MCF 10A (cell line): ENCODE measurements at regions not wholly inside any gene's neighbourhood (a gene's known extent, or its start where the extent isn't known, plus 50 kb on each side); places are given as distances from the start of the nearest gene placed in this dataset.

Experiments used
- BruUV-seq: library from RNA; stranded (reverse); fragments of 400-500 nt; replicated peaks from 2 replicates; lab custom pipeline; 2021; lab: Mats Ljungman, UMichigan
- CTCF ChIA-PET: fragments of 300-600 bp; sonication (Branson Sonifier 250); formaldehyde crosslinking; extraction: SDS; loops from one replicate; lab custom pipeline; 2021; ENCODE audit warnings: antibody characterized with exemption, inconsistent platforms; lab: Yijun Ruan, JAX
- POLR2A ChIA-PET: fragments of 300-600, 350-650 bp; sonication (Branson Sonifier 250); formaldehyde crosslinking; extraction: SDS; loops from one replicate; lab custom pipeline; 2020; ENCODE audit warnings: antibody characterized with exemption, inconsistent platforms; lab: Yijun Ruan, JAX
- DNase-seq: peaks from one replicate; pipeline ENCODE4 v3.0.0-alpha.2; 2018; ENCODE audit not compliant: unreplicated experiment
- H3K27ac Mint-ChIP-seq: one replicate; pipeline ENCODE4 v1.8.0; 2022; ENCODE audit warnings: mild to moderate bottlenecking, low read depth, mixed read lengths; ENCODE audit not compliant: unreplicated experiment
- H3K27me3 Mint-ChIP-seq: one replicate; pipeline ENCODE4 v1.8.0; 2022; ENCODE audit warnings: mixed read lengths; ENCODE audit not compliant: insufficient read depth, unreplicated experiment
- H3K36me3 Mint-ChIP-seq: one replicate; pipeline ENCODE4 v1.8.0; 2022; ENCODE audit warnings: mild to moderate bottlenecking, moderate library complexity, mixed read lengths; ENCODE audit not compliant: insufficient read depth, unreplicated experiment
- H3K4me1 Mint-ChIP-seq: one replicate; pipeline ENCODE4 v1.8.0; 2022; ENCODE audit warnings: mixed read lengths; ENCODE audit not compliant: insufficient read depth, unreplicated experiment
- H3K4me3 Mint-ChIP-seq: one replicate; pipeline ENCODE4 v1.8.0; 2022; ENCODE audit warnings: mild to moderate bottlenecking, moderate library complexity, mixed read lengths; ENCODE audit not compliant: unreplicated experiment
- H3K9me3 Mint-ChIP-seq: one replicate; pipeline ENCODE4 v1.8.0; 2022; ENCODE audit warnings: mixed read lengths; ENCODE audit not compliant: unreplicated experiment
- CTCF ChIP-seq: fragments of 200-600 bp; IDR thresholded peaks from one replicate; pipeline ENCODE4 v1.8.0; 2022; ENCODE audit warnings: antibody characterized with exemption, mild to moderate bottlenecking; ENCODE audit not compliant: unreplicated experiment
- intact Hi-C: fragments of 100-400 bp; cut with micrococcal nuclease; formaldehyde crosslinking; loops from 2 replicates; pipeline ENCODE4 v1.14.1; 2022

DNA sequence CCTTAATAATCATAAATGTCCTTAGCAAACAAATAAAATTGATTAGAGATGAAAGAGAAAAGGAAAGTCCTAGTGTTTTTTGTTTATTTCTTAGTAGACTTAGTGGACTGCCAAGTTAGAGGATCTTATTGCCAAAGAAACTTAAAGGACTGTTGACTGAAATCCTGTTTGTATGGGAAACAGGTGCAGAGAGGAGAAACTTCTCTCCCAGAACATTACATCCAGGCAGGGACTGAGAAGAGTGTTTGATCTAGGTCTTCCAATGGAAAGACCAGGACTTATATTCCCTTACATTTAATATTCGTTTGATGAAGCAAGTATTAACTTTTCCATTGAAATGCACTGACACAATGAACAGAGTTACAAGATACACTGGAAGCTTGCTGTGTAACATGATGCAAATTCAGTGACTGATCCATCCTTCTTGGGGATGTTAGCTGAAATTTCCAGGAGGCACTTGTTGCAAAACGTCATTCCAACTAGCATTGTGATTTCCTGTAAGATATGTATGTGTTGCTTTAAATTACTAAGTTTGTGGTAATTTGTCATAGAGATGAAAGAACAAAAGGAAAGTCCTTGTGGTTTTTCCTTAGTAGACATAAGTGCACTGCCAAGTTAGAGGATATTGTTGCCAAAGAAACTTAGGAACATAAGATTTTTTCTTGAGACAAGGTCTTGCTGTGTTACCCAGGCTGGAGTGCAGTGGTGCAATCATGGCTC lies 505.6 kb downstream of the STIM2 start:
- peaks cover 1% of the 10 kb centered on the region for H3K4me1 Mint-ChIP-seq
- ChIA-PET CTCF (no interaction called here), POLR2A (no interaction called here)
- H3K27ac Mint-ChIP-seq = peak overlapping the region; percentile 23
- no peaks in the 10 kb centered on the region for H3K9me3 Mint-ChIP-seq
- BruUV-seq = no TSS peak
- no peaks in the 10 kb centered on the region for H3K36me3 Mint-ChIP-seq
- intact Hi-C loops = no loop called here
- no peak for TF ChIP-seq CTCF
- H3K4me3 Mint-ChIP-seq = no peak overlapping the region
- DNase-seq = peak; percentile 79
- H3K27me3 Mint-ChIP-seq = no peaks in the 10 kb centered on the region

- CTCF ChIA-PET = no interaction called here
- no peaks in the 10 kb centered on the region for H3K4me1 Mint-ChIP-seq
- no peak overlapping the region for H3K27ac Mint-ChIP-seq
- DNase-seq = no peak
- no peaks in the 10 kb centered on the region for H3K9me3 Mint-ChIP-seq
- POLR2A ChIA-PET = no interaction called here
- H3K27me3 Mint-ChIP-seq = no peaks in the 10 kb centered on the region
- no TSS peak for BruUV-seq
- no peak overlapping the region for H3K4me3 Mint-ChIP-seq
- intact Hi-C loops = no loop called here
- no peak for TF ChIP-seq CTCF
- no peaks in the 10 kb centered on the region for H3K36me3 Mint-ChIP-seq
Observed at GRCh38 chr4:27368781-27369180, 508.1 kb downstream of the STIM2 start.

DNA sequence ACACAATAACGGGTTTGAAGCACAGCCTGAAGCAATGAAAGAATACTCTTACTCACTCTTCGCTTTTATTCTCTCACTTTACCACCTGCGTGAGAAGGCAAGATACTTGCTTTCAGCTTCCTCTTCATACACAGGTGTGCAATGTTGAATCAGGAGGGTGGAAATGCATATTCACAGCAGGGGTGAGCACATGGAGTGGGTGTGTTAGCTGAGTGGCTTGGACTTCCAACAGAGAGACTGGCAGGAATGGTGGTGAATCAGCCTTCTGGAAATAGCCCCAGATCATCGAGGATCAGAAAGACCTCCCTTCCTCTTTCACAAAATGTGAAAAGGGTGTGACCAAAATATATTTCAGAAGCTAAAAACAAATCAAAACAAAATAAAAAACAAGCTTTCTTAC lies 521.2 kb downstream of the STIM2 start:
- POLR2A ChIA-PET = no interaction called here
- CTCF ChIA-PET = interaction anchor here (0.6 to 1.2 kb wide), 2 partner anchors 24 to 276 kb away, joined by 3 read pairs; no protein-coding TSS in a partner anchor
- H3K27ac Mint-ChIP-seq = no peak overlapping the region
- no peaks in the 10 kb centered on the region for H3K27me3 Mint-ChIP-seq
- intact Hi-C loops = no loop called here
- no peak overlapping the region for H3K4me3 Mint-ChIP-seq
- no peaks in the 10 kb centered on the region for H3K36me3 Mint-ChIP-seq
- H3K4me1 Mint-ChIP-seq = peaks cover 10% of the 10 kb centered on the region
- no peaks in the 10 kb centered on the region for H3K9me3 Mint-ChIP-seq
- peak; percentile 69 for DNase-seq
- BruUV-seq = no TSS peak
- no peak for TF ChIP-seq CTCF

DNA sequence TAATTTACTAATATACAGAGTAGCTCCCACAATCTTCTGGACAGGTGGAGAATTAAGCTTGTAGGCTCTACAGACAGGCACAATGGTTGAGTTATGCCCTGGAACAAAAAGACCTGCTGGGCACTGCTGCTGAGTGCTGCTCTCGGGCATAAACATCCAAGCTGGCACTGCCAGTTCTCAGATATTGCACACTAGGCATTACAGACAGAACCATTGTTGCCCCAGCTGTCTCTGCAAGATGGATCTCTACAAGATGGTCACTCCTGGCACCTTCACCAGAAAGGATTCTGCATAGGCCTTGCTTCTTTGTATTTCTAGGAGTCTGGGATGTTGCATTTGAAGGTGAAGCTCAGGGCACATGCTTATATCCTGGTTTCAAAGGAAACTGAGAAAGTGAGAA lies 527.1 kb downstream of the STIM2 start:
- H3K36me3 Mint-ChIP-seq = no peaks in the 10 kb centered on the region
- H3K9me3 Mint-ChIP-seq = no peaks in the 10 kb centered on the region
- H3K27ac Mint-ChIP-seq = no peak overlapping the region
- DNase-seq = no peak
- intact Hi-C loops = no loop called here
- H3K27me3 Mint-ChIP-seq = no peaks in the 10 kb centered on the region
- H3K4me3 Mint-ChIP-seq = no peak overlapping the region
- no TSS peak for BruUV-seq
- POLR2A ChIA-PET = interaction anchor here (0.7 kb wide), 1 partner anchor 247 kb away, joined by 3 read pairs; no protein-coding TSS in a partner anchor
- no peaks in the 10 kb centered on the region for H3K4me1 Mint-ChIP-seq
- CTCF ChIA-PET = interaction anchor here (1.3 kb wide), 1 partner anchor 12 kb away, joined by 3 read pairs; no protein-coding TSS in a partner anchor
- TF ChIP-seq CTCF = no peak
